GM12878 (cell line): ENCODE measurements at regions not wholly inside any gene's neighbourhood (a gene's known extent, or its start where the extent isn't known, plus 50 kb on each side); places are given as distances from the start of the nearest gene placed in this dataset.

ENCODE experiments used
- ATAC-seq: fragments of 200-7000 bp; cut with Tn5 transposase; 3 replicates; pipeline ENCODE4 v1.9.1; 2020; ENCODE audit warnings: mild to moderate bottlenecking, moderate library complexity
- BruUV-seq: library from RNA; stranded (reverse); fragments of 400-500 nt; replicated peaks from 2 replicates; lab custom pipeline; 2021; lab: Mats Ljungman, UMichigan
- CTCF ChIA-PET: fragments of 300-600 bp; sonication (Branson Sonifier 250); formaldehyde crosslinking; extraction: SDS; loops from one replicate; lab custom pipeline; 2021; ENCODE audit warnings: inconsistent platforms; lab: Yijun Ruan, JAX
- POLR2A ChIA-PET: fragments of 350-600 bp; formaldehyde crosslinking; extraction: SDS; loops from one replicate; lab custom pipeline; 2021; ENCODE audit warnings: inconsistent platforms; lab: Charles Lee
- RAD21 ChIA-PET: fragments of 300-600 bp; sonication (Branson Sonifier 250); formaldehyde crosslinking; loops from one replicate; lab custom pipeline; 2023; ENCODE audit warnings: antibody characterized with exemption; ENCODE audit not compliant: unreplicated experiment; lab: Charles Lee
- SMC1A ChIA-PET: fragments of 300-600 bp; sonication (Branson Sonifier 250); formaldehyde crosslinking; loops from one replicate; lab custom pipeline; 2023; ENCODE audit not compliant: unreplicated experiment, uncharacterized antibody; lab: Charles Lee
- DNase-seq: peaks from one replicate; pipeline ENCODE4 v3.0.0-alpha.2; 2011; ENCODE audit warnings: low read depth, low spot score
- FAIRE-seq: peaks from 3 replicates; lab custom pipeline; 2011; peaks lifted over from hg19 to GRCh38; lab: Jason Lieb, UNC
- H2AFZ ChIP-seq: 2 replicates; pipeline ENCODE4 v1.6.0; 2011; ENCODE audit warnings: low read depth, low read length, control low read depth; ENCODE audit not compliant: control insufficient read depth
- H3K27ac ChIP-seq: 2 replicates; pipeline ENCODE4 v1.5.1; 2011; ENCODE audit warnings: control low read depth; ENCODE audit not compliant: control insufficient read depth, insufficient read depth
- H3K27me3 ChIP-seq, 2 experiments: replicated peaks in 1 of 2; 2 replicates each; pipeline versions ENCODE4 v1.6.0 to v1.6.1; 2011; ENCODE audit warnings: low read length in 1 of 2; ENCODE audit not compliant: control insufficient read depth in 2 of 2, insufficient read depth in 2 of 2
- H3K36me3 ChIP-seq, 2 experiments: 2 replicates each; pipeline ENCODE4 v1.5.1; 2011; ENCODE audit warnings: low read length in 1 of 2; ENCODE audit not compliant: control insufficient read depth in 2 of 2, insufficient read depth in 2 of 2
- H3K4me1 ChIP-seq: 2 replicates; pipeline ENCODE4 v1.6.1; 2011; ENCODE audit warnings: mild to moderate bottlenecking, low read length, moderate library complexity, mixed read lengths; ENCODE audit not compliant: control insufficient read depth, insufficient read depth
- H3K4me2 ChIP-seq: 2 replicates; pipeline ENCODE4 v1.6.0; 2011; ENCODE audit warnings: control low read depth; ENCODE audit not compliant: control insufficient read depth, insufficient read depth
- H3K4me3 ChIP-seq: fragments of 200-600 bp; sonication (generic); 2 replicates; pipeline ENCODE4 v1.5.1; 2016
- H3K79me2 ChIP-seq: 2 replicates; pipeline ENCODE4 v1.6.0; 2011; ENCODE audit warnings: low read length; ENCODE audit not compliant: control insufficient read depth, insufficient read depth
- H3K9ac ChIP-seq: 2 replicates; pipeline ENCODE4 v1.8.0; 2011; ENCODE audit warnings: low read length, control low read depth, mixed read lengths; ENCODE audit not compliant: control insufficient read depth, insufficient read depth
- H3K9me3 ChIP-seq: replicated peaks from 3 replicates; pipeline ENCODE4 v1.5.1; 2011; ENCODE audit warnings: mild to moderate bottlenecking, low read length; ENCODE audit not compliant: control insufficient read depth, insufficient read depth
- H4K20me1 ChIP-seq: 2 replicates; pipeline ENCODE4 v1.6.0; 2011; ENCODE audit not compliant: control insufficient read depth, insufficient read depth
- BACH1 ChIP-seq: fragments of 450-650 bp; IDR thresholded peaks from 2 replicates; pipeline ENCODE4 v1.6.1; 2017; ENCODE audit warnings: mild to moderate bottlenecking, borderline replicate concordance
- CEBPB ChIP-seq, 2 experiments: fragments of 150-350 bp in 1 of 2; IDR thresholded peaks; 2 replicates each; pipeline ENCODE4 v1.6.1; 2012 to 2014; ENCODE audit warnings: low read depth in 2 of 2, low read length in 2 of 2, borderline replicate concordance in 1 of 2, inconsistent platforms in 1 of 2
- HCFC1 ChIP-seq: fragments of 150-350 bp; IDR thresholded peaks from 2 replicates; pipeline ENCODE4 v1.6.1; 2014; ENCODE audit warnings: low read length
- HDGF ChIP-seq: fragments of 450-650 bp; IDR thresholded peaks from 2 replicates; pipeline ENCODE4 v1.6.1; 2016; ENCODE audit warnings: antibody characterized with exemption
- IRF4 ChIP-seq: IDR thresholded peaks from 2 replicates; pipeline ENCODE4 v1.6.1; 2011; ENCODE audit warnings: low read depth, low read length
- MEF2A ChIP-seq: IDR thresholded peaks from 2 replicates; pipeline ENCODE4 v1.6.1; 2011; ENCODE audit warnings: low read depth, mild to moderate bottlenecking, low read length, moderate library complexity; ENCODE audit not compliant: insufficient read depth
- MTA3 ChIP-seq: IDR thresholded peaks from 2 replicates; pipeline ENCODE4 v1.6.1; 2012; ENCODE audit warnings: low read length, inconsistent platforms, borderline replicate concordance
- NFYA ChIP-seq: IDR thresholded peaks from 2 replicates; pipeline ENCODE4 v1.6.1; 2011; ENCODE audit warnings: low read depth, mild to moderate bottlenecking, low read length, improper control_type of control experiment, borderline replicate concordance
- RAD21 ChIP-seq: IDR thresholded peaks from 2 replicates; pipeline ENCODE4 v1.6.1; 2011; ENCODE audit warnings: mild to moderate bottlenecking, low read depth, low read length, moderate library complexity; ENCODE audit not compliant: insufficient read depth
- RB1 ChIP-seq: fragments of 450-650 bp; formaldehyde crosslinking; IDR thresholded peaks from 2 replicates; pipeline ENCODE4 v1.6.1; 2017; ENCODE audit warnings: mild to moderate bottlenecking, borderline replicate concordance
- SIX5 ChIP-seq: IDR thresholded peaks from 2 replicates; pipeline ENCODE4 v1.6.1; 2011; ENCODE audit warnings: mild to moderate bottlenecking, low read depth, low read length, moderate library complexity; ENCODE audit not compliant: severe bottlenecking
- SP1 ChIP-seq: IDR thresholded peaks from one replicate; pipeline ENCODE4 v1.6.1; 2011; ENCODE audit warnings: low read depth, low read length
- SREBF1 ChIP-seq: IDR thresholded peaks from 2 replicates; pipeline ENCODE4 v1.6.1; 2012; ENCODE audit warnings: mild to moderate bottlenecking, low read length
- SREBF2 ChIP-seq: IDR thresholded peaks from 2 replicates; pipeline ENCODE4 v1.6.1; 2012; ENCODE audit warnings: mild to moderate bottlenecking, low read length
- STAT1 ChIP-seq: fragments of 450-650 bp; conservative IDR thresholded peaks from 2 replicates; pipeline ENCODE4 v1.6.1; 2014; ENCODE audit warnings: antibody characterized with exemption, mild to moderate bottlenecking
- WRNIP1 ChIP-seq: IDR thresholded peaks from 2 replicates; pipeline ENCODE4 v1.6.1; 2011; ENCODE audit warnings: low read depth, low read length, improper control_type of control experiment, borderline replicate concordance
- ZBED1 ChIP-seq: IDR thresholded peaks from 2 replicates; pipeline ENCODE4 v1.6.1; 2016; ENCODE audit warnings: borderline replicate concordance
- WGBS: methylation state at CpG from one replicate; pipeline ENCODE4 v1.1.6; 2016; ENCODE audit warnings: low lambda C conversion rate; ENCODE audit not compliant: insufficient replicate concordance, insufficient coverage; ENCODE audit errors: missing lambda C conversion rate; 5-methylcytosine and 5-hydroxymethylcytosine counted together
- in situ Hi-C: fragments of 300-500 bp; cut with MboI; formaldehyde crosslinking; loops from 9 replicates; pipeline ENCODE4 v1.14.3; 2018; ENCODE audit warnings: mixed read lengths
- intact Hi-C: fragments of 100-400 bp; cut with micrococcal nuclease; formaldehyde crosslinking; loops from one replicate; pipeline ENCODE4 v1.14.2; 2022; ENCODE audit not compliant: unreplicated experiment
- TF ChIP-seq, protein P1 (sequence below): fragments of 450-650 bp; IDR thresholded peaks from 2 replicates; pipeline ENCODE4 v1.6.1; 2017; ENCODE audit warnings: low read depth, mild to moderate bottlenecking, moderate library complexity
- TF ChIP-seq, protein P2 (sequence below): fragments of 450-650 bp; formaldehyde crosslinking; IDR thresholded peaks from 2 replicates; pipeline ENCODE4 v1.4.0; 2020; ENCODE audit warnings: mild to moderate bottlenecking, moderate library complexity

DNA sequence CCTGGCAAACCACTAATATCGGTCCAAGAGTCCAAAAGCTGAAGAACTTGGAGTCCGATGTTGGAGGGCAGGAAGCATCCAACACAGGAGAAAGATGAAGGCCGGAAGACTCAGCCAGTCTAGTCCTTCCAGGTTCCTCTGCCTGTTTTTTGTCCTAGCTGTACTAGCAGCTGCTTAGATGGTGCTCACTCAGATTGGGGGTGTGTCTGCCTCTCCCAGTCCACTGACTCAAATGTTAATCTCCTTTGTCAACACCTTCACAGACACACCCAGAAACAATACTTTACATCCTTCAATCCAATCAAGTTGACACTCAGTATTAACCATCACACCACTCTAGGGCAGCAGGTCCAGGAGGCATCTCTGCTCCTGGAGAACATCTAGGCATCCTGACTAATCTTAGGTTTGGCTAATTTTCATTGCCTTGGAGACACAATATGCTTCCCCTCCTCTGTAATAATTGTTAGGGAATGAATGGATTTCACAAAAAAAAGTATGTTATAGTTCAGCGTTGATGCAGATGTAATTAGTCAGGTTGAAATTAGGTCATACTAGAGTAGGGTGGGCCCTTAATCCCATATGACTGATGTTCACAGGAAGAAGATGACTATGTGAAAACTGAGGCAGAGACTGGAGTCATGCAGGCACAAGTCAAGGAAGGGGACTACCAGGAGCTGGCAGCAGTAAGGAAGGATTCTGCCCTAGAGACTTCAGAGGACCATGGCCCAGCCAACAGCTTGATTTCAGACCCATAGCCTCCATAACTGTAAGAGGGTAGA is 183.4 kb downstream of the RBM26 start (continued):
- TF ChIP-seq, protein P1, sequence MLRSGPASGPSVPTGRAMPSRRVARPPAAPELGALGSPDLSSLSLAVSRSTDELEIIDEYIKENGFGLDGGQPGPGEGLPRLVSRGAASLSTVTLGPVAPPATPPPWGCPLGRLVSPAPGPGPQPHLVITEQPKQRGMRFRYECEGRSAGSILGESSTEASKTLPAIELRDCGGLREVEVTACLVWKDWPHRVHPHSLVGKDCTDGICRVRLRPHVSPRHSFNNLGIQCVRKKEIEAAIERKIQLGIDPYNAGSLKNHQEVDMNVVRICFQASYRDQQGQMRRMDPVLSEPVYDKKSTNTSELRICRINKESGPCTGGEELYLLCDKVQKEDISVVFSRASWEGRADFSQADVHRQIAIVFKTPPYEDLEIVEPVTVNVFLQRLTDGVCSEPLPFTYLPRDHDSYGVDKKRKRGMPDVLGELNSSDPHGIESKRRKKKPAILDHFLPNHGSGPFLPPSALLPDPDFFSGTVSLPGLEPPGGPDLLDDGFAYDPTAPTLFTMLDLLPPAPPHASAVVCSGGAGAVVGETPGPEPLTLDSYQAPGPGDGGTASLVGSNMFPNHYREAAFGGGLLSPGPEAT, result no peak
- no peak for TF ChIP-seq IRF4
- TF ChIP-seq STAT1, result no peak
- TF ChIP-seq WRNIP1, result no peak
- no peak for TF ChIP-seq RB1
- TF ChIP-seq SP1, result no peak
- TF ChIP-seq NFYA, result no peak

DNA sequence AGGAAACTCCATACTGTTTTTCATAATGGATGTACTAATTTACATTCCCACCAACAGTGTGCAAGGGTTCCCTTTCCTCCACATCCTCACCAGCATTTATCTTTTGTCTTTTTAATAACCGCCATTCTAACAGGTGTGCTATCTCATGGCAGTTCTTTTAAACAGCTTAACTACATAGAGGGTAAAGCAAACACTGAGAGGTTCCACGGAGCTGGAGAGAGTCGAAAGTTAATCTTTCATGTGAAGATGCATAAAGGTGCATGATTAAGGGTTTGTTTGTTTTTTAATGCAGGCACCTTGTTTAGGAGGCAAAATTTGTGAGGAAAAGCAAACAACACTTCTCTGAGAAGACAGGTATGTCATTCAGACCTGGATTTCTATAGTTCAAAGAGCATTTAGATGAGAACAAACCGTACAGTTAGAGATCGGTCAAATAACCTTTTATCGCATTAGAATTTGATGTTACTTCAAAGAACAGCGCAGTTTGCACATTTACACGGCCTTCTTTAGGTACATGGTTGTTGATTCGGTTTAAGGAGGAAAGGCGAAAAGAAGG is 193.9 kb downstream of the RBM26 start:
- Histone ChIP-seq H3K9ac (no peak overlapping the region), H3K27ac (no peak overlapping the region), H3K9me3 (no peaks in the 10 kb centered on the region), H3K79me2 (no peaks in the 10 kb centered on the region), H3K4me2 (no peak overlapping the region), H2AFZ (no peak overlapping the region), H3K4me3 (no peak overlapping the region), H3K36me3 (no peaks in the 10 kb centered on the region), H3K4me1 (no peaks in the 10 kb centered on the region), H4K20me1 (no peaks in the 10 kb centered on the region), H3K27me3 (no peaks in the 10 kb centered on the region)
- in situ Hi-C loops (no loop called here), intact Hi-C loops (no loop called here)
- DNase-seq (no peak), ATAC-seq (no peak), FAIRE-seq (no peak)
- ChIA-PET CTCF (no interaction called here), SMC1A (interaction anchor here (1.8 kb wide), 1 partner anchor 10 kb away, joined by 6 read pairs; no protein-coding TSS in a partner anchor), POLR2A (no interaction called here), RAD21 (no interaction called here)
- BruUV-seq, result no TSS peak
- 84% methylated on average over 10 of the region's 10 CpGs for WGBS
- no peak for TF ChIP-seq HDGF
- no peak for TF ChIP-seq BACH1
- TF ChIP-seq SIX5, result no peak
- TF ChIP-seq CEBPB (IDR thresholded peaks at IDR 0.05; ENCODE audit: borderline replicate concordance in 1 of 2, low read depth in 2 of 2, low read length in 2 of 2), result no peak
- no peak for TF ChIP-seq MEF2A
- no peak for TF ChIP-seq HCFC1
- TF ChIP-seq RAD21, result no peak
- no peak for TF ChIP-seq SREBF2
- TF ChIP-seq SREBF1, result no peak
- TF ChIP-seq MTA3, result no peak
- TF ChIP-seq, protein P2, sequence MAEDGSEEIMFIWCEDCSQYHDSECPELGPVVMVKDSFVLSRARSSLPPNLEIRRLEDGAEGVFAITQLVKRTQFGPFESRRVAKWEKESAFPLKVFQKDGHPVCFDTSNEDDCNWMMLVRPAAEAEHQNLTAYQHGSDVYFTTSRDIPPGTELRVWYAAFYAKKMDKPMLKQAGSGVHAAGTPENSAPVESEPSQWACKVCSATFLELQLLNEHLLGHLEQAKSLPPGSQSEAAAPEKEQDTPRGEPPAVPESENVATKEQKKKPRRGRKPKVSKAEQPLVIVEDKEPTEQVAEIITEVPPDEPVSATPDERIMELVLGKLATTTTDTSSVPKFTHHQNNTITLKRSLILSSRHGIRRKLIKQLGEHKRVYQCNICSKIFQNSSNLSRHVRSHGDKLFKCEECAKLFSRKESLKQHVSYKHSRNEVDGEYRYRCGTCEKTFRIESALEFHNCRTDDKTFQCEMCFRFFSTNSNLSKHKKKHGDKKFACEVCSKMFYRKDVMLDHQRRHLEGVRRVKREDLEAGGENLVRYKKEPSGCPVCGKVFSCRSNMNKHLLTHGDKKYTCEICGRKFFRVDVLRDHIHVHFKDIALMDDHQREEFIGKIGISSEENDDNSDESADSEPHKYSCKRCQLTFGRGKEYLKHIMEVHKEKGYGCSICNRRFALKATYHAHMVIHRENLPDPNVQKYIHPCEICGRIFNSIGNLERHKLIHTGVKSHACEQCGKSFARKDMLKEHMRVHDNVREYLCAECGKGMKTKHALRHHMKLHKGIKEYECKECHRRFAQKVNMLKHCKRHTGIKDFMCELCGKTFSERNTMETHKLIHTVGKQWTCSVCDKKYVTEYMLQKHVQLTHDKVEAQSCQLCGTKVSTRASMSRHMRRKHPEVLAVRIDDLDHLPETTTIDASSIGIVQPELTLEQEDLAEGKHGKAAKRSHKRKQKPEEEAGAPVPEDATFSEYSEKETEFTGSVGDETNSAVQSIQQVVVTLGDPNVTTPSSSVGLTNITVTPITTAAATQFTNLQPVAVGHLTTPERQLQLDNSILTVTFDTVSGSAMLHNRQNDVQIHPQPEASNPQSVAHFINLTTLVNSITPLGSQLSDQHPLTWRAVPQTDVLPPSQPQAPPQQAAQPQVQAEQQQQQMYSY (CRISPR knock-in tag), result no peak
- TF ChIP-seq ZBED1, result no peak
- no peak for TF ChIP-seq WRNIP1
